GM12864 (cell line): ENCODE measurements at regions not wholly inside any gene's neighbourhood (a gene's known extent, or its start where the extent isn't known, plus 50 kb on each side); places are given as distances from the start of the nearest gene placed in this dataset.
"Not testable (repeated sequence)": the region's sequence is repeated elsewhere in the genome, so short reads cannot be mapped to it uniquely, and the experiment has no call there.

Source experiments
- DNase-seq: peaks from one replicate; pipeline ENCODE4 v3.0.0-alpha.2; 2011; ENCODE audit warnings: low read depth
- H3K4me3 ChIP-seq: 2 replicates; pipeline ENCODE4 v1.5.1; 2011; ENCODE audit warnings: mild to moderate bottlenecking, low read depth, low read length, control low read depth
- TF ChIP-seq, protein P1 (sequence below): IDR thresholded peaks from 2 replicates; pipeline ENCODE4 v1.5.1; 2011; ENCODE audit warnings: low read depth, mild to moderate bottlenecking, moderate library complexity, low read length, control low read depth, inconsistent platforms; ENCODE audit errors: missing control alignments

DNA sequence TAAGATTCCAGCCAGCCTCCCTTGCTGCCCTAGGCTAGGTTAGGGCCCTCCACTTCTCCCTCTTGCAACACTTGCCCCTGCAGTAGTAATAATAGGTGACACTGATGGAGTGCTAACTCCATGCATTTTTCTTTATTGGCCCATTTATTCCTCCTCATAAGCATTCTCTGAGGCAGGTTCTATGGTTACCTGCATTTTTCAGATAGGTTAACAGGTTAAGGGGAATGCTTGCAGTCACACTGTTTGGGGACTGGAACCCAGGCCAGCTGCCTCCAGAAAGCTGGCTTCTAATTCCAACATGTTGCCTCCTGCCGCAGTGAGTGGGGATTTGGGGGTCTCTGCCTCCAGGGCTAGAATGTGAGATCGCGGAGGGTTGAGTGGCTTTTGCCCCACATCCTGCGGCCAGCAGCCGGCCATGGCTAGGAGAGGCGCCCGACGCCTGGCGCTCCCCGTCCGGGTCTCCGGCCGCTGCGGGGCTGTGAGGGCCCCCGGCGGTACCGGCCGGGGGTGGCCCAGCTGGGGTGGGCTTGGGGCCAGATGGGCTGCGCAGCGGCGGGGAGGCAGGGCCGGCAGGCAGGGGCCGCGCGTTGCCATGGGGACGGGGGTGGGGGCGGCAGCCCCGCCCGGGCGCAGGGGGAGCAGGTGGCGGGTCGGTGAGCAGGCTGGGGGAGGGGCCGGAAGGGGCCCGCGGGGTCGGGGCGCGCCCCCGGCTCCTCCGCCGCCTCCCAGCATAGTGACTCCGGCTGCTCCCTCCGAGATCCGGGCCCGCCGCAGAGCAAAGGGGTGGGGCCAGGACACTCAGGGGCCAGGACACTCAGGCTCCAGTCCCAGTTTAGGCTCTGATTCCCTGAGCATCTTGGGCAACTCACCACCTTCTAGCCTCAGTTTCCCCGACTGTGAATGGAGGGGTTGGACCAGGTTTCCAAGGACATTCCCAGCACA is 68.4 kb upstream of the SSBP3 start:
- TF ChIP-seq, protein P1, sequence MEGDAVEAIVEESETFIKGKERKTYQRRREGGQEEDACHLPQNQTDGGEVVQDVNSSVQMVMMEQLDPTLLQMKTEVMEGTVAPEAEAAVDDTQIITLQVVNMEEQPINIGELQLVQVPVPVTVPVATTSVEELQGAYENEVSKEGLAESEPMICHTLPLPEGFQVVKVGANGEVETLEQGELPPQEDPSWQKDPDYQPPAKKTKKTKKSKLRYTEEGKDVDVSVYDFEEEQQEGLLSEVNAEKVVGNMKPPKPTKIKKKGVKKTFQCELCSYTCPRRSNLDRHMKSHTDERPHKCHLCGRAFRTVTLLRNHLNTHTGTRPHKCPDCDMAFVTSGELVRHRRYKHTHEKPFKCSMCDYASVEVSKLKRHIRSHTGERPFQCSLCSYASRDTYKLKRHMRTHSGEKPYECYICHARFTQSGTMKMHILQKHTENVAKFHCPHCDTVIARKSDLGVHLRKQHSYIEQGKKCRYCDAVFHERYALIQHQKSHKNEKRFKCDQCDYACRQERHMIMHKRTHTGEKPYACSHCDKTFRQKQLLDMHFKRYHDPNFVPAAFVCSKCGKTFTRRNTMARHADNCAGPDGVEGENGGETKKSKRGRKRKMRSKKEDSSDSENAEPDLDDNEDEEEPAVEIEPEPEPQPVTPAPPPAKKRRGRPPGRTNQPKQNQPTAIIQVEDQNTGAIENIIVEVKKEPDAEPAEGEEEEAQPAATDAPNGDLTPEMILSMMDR = no peak
- DNase-seq = no peak
- no peak overlapping the region for H3K4me3 ChIP-seq

GRCh38 chr1:54471588-54471987 is 65.4 kb upstream of the SSBP3 start:
- no peak overlapping the region for H3K4me3 ChIP-seq
- TF ChIP-seq, protein P1 = no peak
- DNase-seq = no peak

DNA sequence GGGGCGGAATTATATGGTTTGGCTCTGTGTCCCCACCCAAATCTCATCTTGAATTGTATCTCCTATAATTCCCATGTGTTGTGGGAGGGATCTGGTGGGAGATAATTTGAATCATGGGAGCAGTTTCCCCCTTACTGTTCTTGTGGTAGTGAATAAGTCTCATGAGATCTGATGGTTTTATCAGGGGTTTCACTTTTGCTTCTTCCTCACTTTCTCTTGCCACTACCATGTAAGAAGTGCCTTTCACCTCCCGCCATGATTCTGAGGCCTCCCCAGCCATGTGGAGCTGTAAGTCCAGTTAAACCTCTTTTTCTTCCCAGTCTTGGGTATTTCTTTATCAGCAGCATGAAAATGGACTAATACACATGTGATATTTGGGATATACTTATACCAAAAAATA is 63.2 kb upstream of the SSBP3 start:
- DNase-seq, H3K4me3 ChIP-seq: not testable (repeated sequence)

- TF ChIP-seq, protein P1 = peak; percentile 47
- not testable (repeated sequence) for DNase-seq
Observed at GRCh38 chr1:54468288-54469084, 62.3 kb upstream of the SSBP3 start.

DNA sequence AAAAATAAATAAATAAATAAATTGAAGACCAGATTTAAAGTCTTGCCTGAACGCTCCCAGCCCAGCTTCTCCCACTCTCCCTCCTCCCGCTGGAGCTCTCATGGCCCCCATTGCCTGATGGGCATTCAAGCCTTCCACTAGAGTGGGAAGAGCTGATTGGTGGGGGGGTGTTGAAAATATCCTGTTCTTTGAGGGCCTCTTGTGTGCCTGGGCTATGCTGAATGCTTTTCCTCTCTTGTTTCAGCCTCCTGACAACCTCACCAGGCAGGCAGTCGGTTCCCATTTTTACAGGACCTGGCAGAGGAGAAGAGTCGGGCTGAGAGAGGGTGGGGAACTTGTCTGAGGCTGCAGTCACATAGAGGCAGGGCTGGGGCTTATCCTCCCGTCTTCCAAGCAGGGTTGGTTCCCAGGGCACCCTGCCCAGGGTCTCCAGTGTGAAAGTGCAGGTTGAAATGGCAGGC is 59.2 kb upstream of the SSBP3 start:
- no peak for DNase-seq
- TF ChIP-seq, protein P1 = no peak
- no peak overlapping the region for H3K4me3 ChIP-seq

More at GRCh38 chr1:54468288-54469084, 62.3 kb upstream of the SSBP3 start:
- H3K4me3 ChIP-seq = not testable (repeated sequence)

GRCh38 chr1:54464477-54465146 is 58.4 kb upstream of the SSBP3 start:
- TF ChIP-seq, protein P1 = no peak
- no peak for DNase-seq
- H3K4me3 ChIP-seq = no peak overlapping the region

- no peak for DNase-seq
- H3K4me3 ChIP-seq = no peak overlapping the region
- TF ChIP-seq, protein P1 = no peak
Observed at GRCh38 chr1:54464031-54464476, 57.9 kb upstream of the SSBP3 start.
